Kidney tubule cell (primary cell): ENCODE measurements at regions not wholly inside any gene's neighbourhood (a gene's known extent, or its start where the extent isn't known, plus 50 kb on each side); places are given as distances from the start of the nearest gene placed in this dataset.

ENCODE experiments used
- DNase-seq: peaks from one replicate; pipeline ENCODE4 v3.0.0-alpha.2; 2018; ENCODE audit warnings: low spot score

GRCh38 chr5:31048282-31049270, 144.9 kb upstream of the CDH6 start:
- DNase-seq, result no peak

- DNase-seq, result no peak
These were observed 145.9 kb upstream of the CDH6 start for GRCh38 chr5:31047621-31048020.

- no peak for DNase-seq
These were observed 146.5 kb upstream of the CDH6 start for GRCh38 chr5:31047007-31047406.

- peak; percentile 49 for DNase-seq
These were observed 157.1 kb upstream of the CDH6 start for GRCh38 chr5:31036411-31036810.

GRCh38 chr5:31033295-31033694, 160.2 kb upstream of the CDH6 start:
- DNase-seq, result no peak

- no peak for DNase-seq
These were observed 163.6 kb upstream of the CDH6 start for GRCh38 chr5:31029925-31030324.

GRCh38 chr5:31027721-31028120, 165.8 kb upstream of the CDH6 start:
- DNase-seq, result peak; percentile 90

GRCh38 chr5:31023105-31023504, 170.4 kb upstream of the CDH6 start:
- DNase-seq, result peak; percentile 55

- peak; percentile 99 for DNase-seq
These were observed 172.3 kb upstream of the CDH6 start for GRCh38 chr5:31021181-31021624.

- no peak for DNase-seq
These were observed 185.3 kb upstream of the CDH6 start for GRCh38 chr5:31008231-31008630.

GRCh38 chr5:31007672-31008071, 185.8 kb upstream of the CDH6 start:
- DNase-seq, result no peak

GRCh38 chr5:31000287-31000686, 193.2 kb upstream of the CDH6 start:
- no peak for DNase-seq

GRCh38 chr5:30997681-30998080, 195.8 kb upstream of the CDH6 start:
- no peak for DNase-seq

- DNase-seq, result no peak
These were observed 198.6 kb upstream of the CDH6 start for GRCh38 chr5:30994902-30995301.

- DNase-seq, result no peak
These were observed 199.3 kb upstream of the CDH6 start for GRCh38 chr5:30994176-30994575.

- no peak for DNase-seq
These were observed 202.0 kb upstream of the CDH6 start for GRCh38 chr5:30991462-30991861.

GRCh38 chr5:30981576-30981975, 211.9 kb upstream of the CDH6 start:
- DNase-seq, result no peak

GRCh38 chr5:30968971-30969370, 224.5 kb upstream of the CDH6 start:
- DNase-seq, result peak; percentile 36

GRCh38 chr5:30960036-30960435, 233.4 kb upstream of the CDH6 start:
- DNase-seq, result peak; percentile 64

GRCh38 chr5:30959238-30959637, 234.2 kb upstream of the CDH6 start:
- DNase-seq, result peak; percentile 24

GRCh38 chr5:30957591-30957990, 235.9 kb upstream of the CDH6 start:
- DNase-seq, result no peak

- no peak for DNase-seq
These were observed 237.2 kb upstream of the CDH6 start for GRCh38 chr5:30956251-30956650.

- peak; percentile 71 for DNase-seq
These were observed 256.4 kb upstream of the CDH6 start for GRCh38 chr5:30937070-30937469.

GRCh38 chr5:30933599-30933998, 259.9 kb upstream of the CDH6 start:
- DNase-seq, result no peak
